ENCODE measurements at regions not wholly inside any gene's neighbourhood (a gene's known extent, or its start where the extent isn't known, plus 50 kb on each side); places are given as distances from the start of the nearest gene placed in this dataset.

GRCh38 chr9:7266911-7267595, 509.3 kb downstream of the KDM4C start:
- ATAC-seq (ENCODE audit: low FRiP score in 2 of 2) = no peak
- Histone ChIP-seq H3K36me3 (no peaks in the 10 kb centered on the region), H3K27ac (no peak overlapping the region), H3K9me3 (no peaks in the 10 kb centered on the region), H3K4me1 (no peaks in the 10 kb centered on the region), H3K4me3 (no peak overlapping the region), H3K27me3 (no peaks in the 10 kb centered on the region)
- TF ChIP-seq EP300 (IDR thresholded peaks at IDR 0.05) (no peak), POLR2AphosphoS5 (IDR thresholded peaks at IDR 0.05) (no peak), CTCF (IDR thresholded peaks at IDR 0.05) (no peak), POLR2A (IDR thresholded peaks at IDR 0.05) (no peak)
- DNase-seq = peak in 1 of 2 donors; percentile 18
- 74 to 81% methylated on average over 13 to 14 of the region's 14 CpGs for WGBS, 2 donors

- DNase-seq = no peak
- no peak overlapping the region for H3K27ac ChIP-seq
- no peaks in the 10 kb centered on the region for H3K4me1 ChIP-seq
- H3K36me3 ChIP-seq = no peaks in the 10 kb centered on the region
- no peak for TF ChIP-seq POLR2AphosphoS5 (IDR thresholded peaks at IDR 0.05)
- H3K9me3 ChIP-seq = no peaks in the 10 kb centered on the region
- ATAC-seq (ENCODE audit: low FRiP score in 2 of 2) = no peak
- no peaks in the 10 kb centered on the region for H3K27me3 ChIP-seq
- H3K4me3 ChIP-seq = no peak overlapping the region
Measured at GRCh38 chr9:7265181-7265580, 507.4 kb downstream of the KDM4C start.

- no peak for TF ChIP-seq CTCF (IDR thresholded peaks at IDR 0.05)
- DNase-seq (no peak), ATAC-seq (ENCODE audit: low FRiP score in 2 of 2) (no peak)
- WGBS, 2 donors = 71 to 73% methylated on average over 6 of the region's 6 CpGs
- H3K4me1 ChIP-seq = no peaks in the 10 kb centered on the region
- H3K36me3 ChIP-seq = no peaks in the 10 kb centered on the region
- no peak overlapping the region for H3K4me3 ChIP-seq
- H3K27me3 ChIP-seq = no peaks in the 10 kb centered on the region
- H3K27ac ChIP-seq = no peak overlapping the region
- H3K9me3 ChIP-seq = no peaks in the 10 kb centered on the region
Measured at GRCh38 chr9:7259544-7260241, 501.9 kb downstream of the KDM4C start.

- no peaks in the 10 kb centered on the region for H3K27me3 ChIP-seq
- H3K9me3 ChIP-seq = no peaks in the 10 kb centered on the region
- no peaks in the 10 kb centered on the region for H3K36me3 ChIP-seq
- 64 to 67% methylated on average over 3 of the region's 3 CpGs for WGBS, 2 donors
- H3K27ac ChIP-seq = no peak overlapping the region
- TF ChIP-seq POLR2A (IDR thresholded peaks at IDR 0.05) (no peak), CTCF (IDR thresholded peaks at IDR 0.05) (no peak), POLR2AphosphoS5 (IDR thresholded peaks at IDR 0.05) (no peak), EP300 (IDR thresholded peaks at IDR 0.05) (no peak)
- ATAC-seq (ENCODE audit: low FRiP score in 2 of 2) = no peak
- no peaks in the 10 kb centered on the region for H3K4me1 ChIP-seq
- DNase-seq = no peak
- H3K4me3 ChIP-seq = no peak overlapping the region
Measured at GRCh38 chr9:7258688-7259396, 501.1 kb downstream of the KDM4C start.

GRCh38 chr9:7246917-7247522, 489.2 kb downstream of the KDM4C start:
- WGBS, 2 donors = 90 to 97% methylated on average over 3 of the region's 3 CpGs

More at GRCh38 chr9:7246917-7247522, 489.2 kb downstream of the KDM4C start:
- Histone ChIP-seq H3K9me3 (no peaks in the 10 kb centered on the region), H3K27me3 (no peaks in the 10 kb centered on the region), H3K27ac (no peak overlapping the region), H3K4me1 (no peaks in the 10 kb centered on the region), H3K36me3 (no peaks in the 10 kb centered on the region), H3K4me3 (no peak overlapping the region)
- ATAC-seq (ENCODE audit: low FRiP score in 2 of 2) (no peak), DNase-seq (no peak)
- no peak for TF ChIP-seq CTCF (IDR thresholded peaks at IDR 0.05)
- TF ChIP-seq POLR2AphosphoS5 (IDR thresholded peaks at IDR 0.05) = no peak
- TF ChIP-seq POLR2A (IDR thresholded peaks at IDR 0.05) = no peak
